ENCODE measurements at regions not wholly inside any gene's neighbourhood (a gene's known extent, or its start where the extent isn't known, plus 50 kb on each side); places are given as distances from the start of the nearest gene placed in this dataset.
"Not testable (repeated sequence)": the region's sequence is repeated elsewhere in the genome, so short reads cannot be mapped to it uniquely, and the experiment has no call there.

GRCh38 chr1:146641534-146641933 is 296.6 kb upstream of the NBPF12 start:
- not testable (repeated sequence) for DNase-seq (ENCODE audit: low spot score)

- not testable (repeated sequence) for DNase-seq (ENCODE audit: low spot score)
These were observed 297.5 kb upstream of the NBPF12 start for GRCh38 chr1:146640671-146641070.

GRCh38 chr1:146630302-146630701 is 307.8 kb upstream of the NBPF12 start:
- not testable (repeated sequence) for DNase-seq (ENCODE audit: low spot score)

GRCh38 chr1:146618582-146618981 is 319.5 kb upstream of the NBPF12 start:
- not testable (repeated sequence) for DNase-seq (ENCODE audit: low spot score)

GRCh38 chr1:146604681-146605080 is 333.4 kb upstream of the NBPF12 start:
- DNase-seq (ENCODE audit: low spot score): not testable (repeated sequence)

GRCh38 chr1:146600720-146601307 is 337.3 kb upstream of the NBPF12 start:
- DNase-seq (ENCODE audit: low spot score): not testable (repeated sequence)

GRCh38 chr1:146599906-146600305 is 338.2 kb upstream of the NBPF12 start:
- not testable (repeated sequence) for DNase-seq (ENCODE audit: low spot score)

- not testable (repeated sequence) for DNase-seq (ENCODE audit: low spot score)
These were observed 352.4 kb upstream of the NOTCH2NLA start for GRCh38 chr1:146581229-146581628.

GRCh38 chr1:146567541-146567940 is 338.7 kb upstream of the NOTCH2NLA start:
- DNase-seq (ENCODE audit: low spot score): not testable (repeated sequence)

GRCh38 chr1:146558032-146558431 is 329.2 kb upstream of the NOTCH2NLA start:
- not testable (repeated sequence) for DNase-seq (ENCODE audit: low spot score)

GRCh38 chr1:146556405-146556804 is 327.6 kb upstream of the NOTCH2NLA start:
- not testable (repeated sequence) for DNase-seq (ENCODE audit: low spot score)

GRCh38 chr1:146552414-146552813 is 323.6 kb upstream of the NOTCH2NLA start:
- not testable (repeated sequence) for DNase-seq (ENCODE audit: low spot score)

GRCh38 chr1:146548684-146549083 is 319.9 kb upstream of the NOTCH2NLA start:
- DNase-seq (ENCODE audit: low spot score): not testable (repeated sequence)

- DNase-seq (ENCODE audit: low spot score): not testable (repeated sequence)
These were observed 317.4 kb upstream of the NOTCH2NLA start for GRCh38 chr1:146546189-146546588.

- DNase-seq (ENCODE audit: low spot score): not testable (repeated sequence)
These were observed 309.1 kb upstream of the NOTCH2NLA start for GRCh38 chr1:146537775-146538373.

GRCh38 chr1:146536028-146536427 is 307.2 kb upstream of the NOTCH2NLA start:
- DNase-seq (ENCODE audit: low spot score): not testable (repeated sequence)

- DNase-seq (ENCODE audit: low spot score): not testable (repeated sequence)
These were observed 306.8 kb upstream of the NOTCH2NLA start for GRCh38 chr1:146535575-146535974.

GRCh38 chr1:146530958-146531357 is 302.1 kb upstream of the NOTCH2NLA start:
- not testable (repeated sequence) for DNase-seq (ENCODE audit: low spot score)

GRCh38 chr1:146522812-146523211 is 294.0 kb upstream of the NOTCH2NLA start:
- DNase-seq (ENCODE audit: low spot score): not testable (repeated sequence)

- not testable (repeated sequence) for DNase-seq (ENCODE audit: low spot score)
These were observed 293.5 kb upstream of the NOTCH2NLA start for GRCh38 chr1:146522345-146522744.

GRCh38 chr1:146521804-146522203 is 293.0 kb upstream of the NOTCH2NLA start:
- not testable (repeated sequence) for DNase-seq (ENCODE audit: low spot score)

GRCh38 chr1:146513754-146514153 is 284.9 kb upstream of the NOTCH2NLA start:
- not testable (repeated sequence) for DNase-seq (ENCODE audit: low spot score)

GRCh38 chr1:146511047-146511777 is 282.4 kb upstream of the NOTCH2NLA start:
- DNase-seq (ENCODE audit: low spot score): not testable (repeated sequence)

All from AG20443 (cell line).